IMR-90 (cell line): ENCODE measurements at regions not wholly inside any gene's neighbourhood (a gene's known extent, or its start where the extent isn't known, plus 50 kb on each side); places are given as distances from the start of the nearest gene placed in this dataset.

Experiments
- ATAC-seq: fragments of 200-7000 bp; cut with Tn5 transposase; 2 replicates; pipeline ENCODE4 v1.9.1; 2020; ENCODE audit warnings: low read depth, mild to moderate bottlenecking, moderate library complexity
- BruUV-seq: library from RNA; stranded (reverse); fragments of 400-500 nt; replicated peaks from 2 replicates; lab custom pipeline; 2021; lab: Mats Ljungman, UMichigan
- CTCF ChIA-PET: fragments of 300-600 bp; formaldehyde crosslinking; extraction: SDS; loops from one replicate; lab custom pipeline; 2021; ENCODE audit warnings: antibody characterized with exemption; lab: Yijun Ruan, JAX
- POLR2A ChIA-PET: fragments of 300-600 bp; sonication (Branson Sonifier 250); formaldehyde crosslinking; loops from one replicate; lab custom pipeline; 2022; ENCODE audit warnings: antibody characterized with exemption; ENCODE audit not compliant: unreplicated experiment; lab: Charles Lee
- DNase-seq: peaks from one replicate; pipeline ENCODE4 v3.0.0; 2013
- H2AFZ ChIP-seq: replicated peaks from 2 replicates; pipeline ENCODE3; 2013; ENCODE audit warnings: low read length, mild to moderate bottlenecking; ENCODE audit not compliant: poor library complexity
- H2AK5ac ChIP-seq: 2 replicates; pipeline ENCODE4 v1.6.1; 2013; ENCODE audit warnings: low read depth, low read length, inconsistent platforms
- H2AK9ac ChIP-seq: replicated peaks from 2 replicates; pipeline ENCODE3; 2013; ENCODE audit warnings: mild to moderate bottlenecking, low read depth, low read length, moderate library complexity; ENCODE audit not compliant: poor library complexity
- H2BK120ac ChIP-seq: 2 replicates; pipeline ENCODE4 v1.6.1; 2013; ENCODE audit warnings: low read depth, low read length, inconsistent platforms
- H2BK15ac ChIP-seq: 3 replicates; pipeline ENCODE4 v1.6.1; 2013; ENCODE audit warnings: low read depth, low read length, inconsistent platforms
- H2BK20ac ChIP-seq: 2 replicates; pipeline ENCODE4 v1.6.1; 2013; ENCODE audit warnings: low read depth, mild to moderate bottlenecking, inconsistent platforms, low read length, moderate library complexity
- H2BK5ac ChIP-seq: 2 replicates; pipeline ENCODE4 v1.6.1; 2013; ENCODE audit warnings: mild to moderate bottlenecking, low read depth, low read length, inconsistent platforms; ENCODE audit not compliant: poor library complexity, severe bottlenecking
- H3K14ac ChIP-seq: replicated peaks from 2 replicates; pipeline ENCODE4 v1.6.1; 2013; ENCODE audit warnings: low read depth, low read length, inconsistent platforms
- H3K18ac ChIP-seq: 2 replicates; pipeline ENCODE4 v1.6.1; 2013; ENCODE audit warnings: low read depth, low read length, control low read depth
- H3K23ac ChIP-seq: 2 replicates; pipeline ENCODE4 v1.6.1; 2013; ENCODE audit warnings: low read depth, low read length, inconsistent platforms
- H3K27ac ChIP-seq: 2 replicates; pipeline ENCODE4 v1.5.1; 2013; ENCODE audit warnings: mild to moderate bottlenecking, control low read depth, low read length; ENCODE audit not compliant: insufficient read depth
- H3K27me3 ChIP-seq: 2 replicates; pipeline ENCODE4 v1.6.1; 2013; ENCODE audit warnings: low read length; ENCODE audit not compliant: control insufficient read depth, insufficient read depth
- H3K36me3 ChIP-seq: 2 replicates; pipeline ENCODE4 v1.6.1; 2013; ENCODE audit warnings: low read length, mixed read lengths; ENCODE audit not compliant: control insufficient read depth, insufficient read depth
- H3K4ac ChIP-seq: 2 replicates; pipeline ENCODE4 v1.6.1; 2013; ENCODE audit warnings: low read depth, low read length, inconsistent platforms
- H3K4me1 ChIP-seq: 2 replicates; pipeline ENCODE4 v1.6.1; 2013; ENCODE audit warnings: low read length, mixed read lengths; ENCODE audit not compliant: control insufficient read depth, insufficient read depth
- H3K4me2 ChIP-seq: 2 replicates; pipeline ENCODE4 v1.6.1; 2013; ENCODE audit warnings: low read depth, mild to moderate bottlenecking, control low read depth, low read length, moderate library complexity
- H3K4me3 ChIP-seq: 2 replicates; pipeline ENCODE4 v1.5.1; 2013; ENCODE audit warnings: low read depth, mild to moderate bottlenecking, control low read depth, low read length, moderate library complexity; ENCODE audit not compliant: insufficient read depth
- H3K56ac ChIP-seq: 2 replicates; pipeline ENCODE4 v1.6.1; 2013; ENCODE audit warnings: low read length, inconsistent platforms; ENCODE audit not compliant: insufficient read depth; ENCODE audit errors: extremely low read depth
- H3K79me1 ChIP-seq, 2 experiments: 2 replicates each; pipeline ENCODE4 v1.6.1; 2013; ENCODE audit warnings: low read length in 2 of 2, inconsistent platforms in 1 of 2, low read depth in 1 of 2
- H3K9ac ChIP-seq: 2 replicates; pipeline ENCODE4 v1.6.1; 2013; ENCODE audit warnings: low read depth, low read length, control low read depth
- H3K9me1 ChIP-seq: 2 replicates; pipeline ENCODE4 v1.6.1; 2013; ENCODE audit warnings: low read length, inconsistent platforms; ENCODE audit not compliant: insufficient read depth
- H3K9me3 ChIP-seq: 2 replicates; pipeline ENCODE4 v1.6.1; 2013; ENCODE audit warnings: low read length; ENCODE audit not compliant: control insufficient read depth, insufficient read depth
- H4K20me1 ChIP-seq: 2 replicates; pipeline ENCODE4 v1.6.1; 2013; ENCODE audit warnings: low read length, inconsistent platforms; ENCODE audit not compliant: insufficient read depth
- H4K5ac ChIP-seq: 2 replicates; pipeline ENCODE4 v1.6.1; 2013; ENCODE audit warnings: mild to moderate bottlenecking, low read depth, low read length, control low read depth
- H4K8ac ChIP-seq, 2 experiments: 2 replicates each; pipeline ENCODE4 v1.6.1; 2013; ENCODE audit warnings: low read depth in 2 of 2, low read length in 2 of 2, control low read depth in 1 of 2, inconsistent platforms in 1 of 2
- H4K91ac ChIP-seq: 2 replicates; pipeline ENCODE4 v1.6.1; 2013; ENCODE audit warnings: low read depth, low read length, inconsistent platforms; ENCODE audit not compliant: insufficient read depth
- CEBPB ChIP-seq: IDR thresholded peaks from 2 replicates; pipeline ENCODE4 v1.6.1; 2012; ENCODE audit warnings: low read depth, low read length, improper control_type of control experiment
- NFE2L2 ChIP-seq: fragments of 150-350 bp; IDR thresholded peaks from 2 replicates; pipeline ENCODE4 v1.6.1; 2016; ENCODE audit warnings: low read depth, mild to moderate bottlenecking, low read length
- POLR2A ChIP-seq: IDR thresholded peaks from 2 replicates; pipeline ENCODE4 v1.6.1; 2012; ENCODE audit warnings: mild to moderate bottlenecking, low read depth, low read length
- WGBS, 2 experiments: methylation state at CpG; one replicate each; pipeline versions ENCODE4 v1.1.5 to v1.1.7; 2013; ENCODE audit warnings: missing lambda C conversion rate in 2 of 2; ENCODE audit not compliant: insufficient read length in 1 of 2; ENCODE audit errors: extremely low coverage in 2 of 2; 5-methylcytosine and 5-hydroxymethylcytosine counted together
- dilution Hi-C: fragments of 300-500 bp; cut with HindIII; formaldehyde crosslinking; loops from one replicate; pipeline ENCODE4 v1.14.3; 2018; ENCODE audit warnings: low sequenced_read_pairs; ENCODE audit not compliant: unreplicated experiment
- in situ Hi-C: fragments of 300-500 bp; cut with MboI; formaldehyde crosslinking; loops from 3 replicates; pipeline ENCODE4 v1.14.3; 2019; ENCODE audit warnings: low sequenced_read_pairs, inconsistent platforms, mixed read lengths
- intact Hi-C: fragments of 100-400 bp; cut with micrococcal nuclease; formaldehyde crosslinking; loops from 2 replicates; pipeline ENCODE4 v1.10.0; 2022

- BruUV-seq: no TSS peak
- no peak overlapping the region for H4K8ac ChIP-seq
- 0 out of 3 replicates have a peak overlapping the region, but pooled peaks have one; percentile 38 for H2BK15ac ChIP-seq
- H3K23ac ChIP-seq: no peak overlapping the region; the same call in 1 of the 2 replicates
- H3K4ac ChIP-seq: 0 out of 2 replicates have a peak overlapping the region, but pooled peaks have one; percentile 67
- no peak overlapping the region for H3K4me2 ChIP-seq
- no peak overlapping the region for H3K56ac ChIP-seq
- dilution Hi-C loops: no loop called here
- H3K4me1 ChIP-seq: peaks cover 12% of the 10 kb centered on the region
- no peaks in the 10 kb centered on the region for H3K36me3 ChIP-seq
- no peak overlapping the region for H3K9ac ChIP-seq
- ATAC-seq (no peak), DNase-seq (no peak)
- no peaks in the 10 kb centered on the region for H3K9me3 ChIP-seq
- no peak overlapping the region for H3K27ac ChIP-seq
- no peaks in the 10 kb centered on the region for H3K27me3 ChIP-seq
- WGBS, 2 experiments: no CpG with 5 or more reads among the region's 1 CpG
- no peak overlapping the region for H4K91ac ChIP-seq
- no peak overlapping the region for H2BK120ac ChIP-seq
- H3K9me1 ChIP-seq: peaks cover 16% of the 10 kb centered on the region
- TF ChIP-seq CEBPB: peak; percentile 61
- no peak for TF ChIP-seq NFE2L2
- TF ChIP-seq POLR2A: no peak
- ChIA-PET CTCF (interaction anchor here (1.9 kb wide), 1 partner anchor 9 kb away, joined by 6 read pairs; no protein-coding TSS in a partner anchor), POLR2A (no interaction called here)
- no peak overlapping the region for H3K18ac ChIP-seq
- H2AK9ac ChIP-seq: no peak overlapping the region
- intact Hi-C loops: no loop called here
- in situ Hi-C loops: loop anchor here (10.0 kb wide), 1 partner anchor 154 kb away; the partner anchor contains the start of gene MEX3B
- no peaks in the 10 kb centered on the region for H3K79me1 ChIP-seq
- H3K14ac ChIP-seq: no peak overlapping the region
- H3K4me3 ChIP-seq: no peak overlapping the region
- no peak overlapping the region for H2BK5ac ChIP-seq
- no peak overlapping the region for H4K5ac ChIP-seq
- H2BK20ac ChIP-seq: no peak overlapping the region
- no peak overlapping the region for H2AFZ ChIP-seq
- no peaks in the 10 kb centered on the region for H4K20me1 ChIP-seq
- no peak overlapping the region for H2AK5ac ChIP-seq
These were observed 155.3 kb downstream of the MEX3B start for GRCh38 chr15:81890496-81890895.
